Tibial nerve (tissue), 4 donors: ENCODE measurements at regions not wholly inside any gene's neighbourhood (a gene's known extent, or its start where the extent isn't known, plus 50 kb on each side); places are given as distances from the start of the nearest gene placed in this dataset.

ENCODE experiments used
- DNase-seq, 2 donors: peaks; one replicate each; pipeline ENCODE4 v3.0.0-alpha.2; 2019; ENCODE audit warnings: low spot score in 2 of 2
- H3K27ac ChIP-seq, 4 donors: fragments of 200-600 bp; sonication (generic) in 3 of 4; one replicate each; pipeline ENCODE4 v1.5.1; 2017 to 2019; ENCODE audit warnings: mild to moderate bottlenecking in 1 of 4
- H3K27me3 ChIP-seq, 2 donors: fragments of 200-600 bp; sonication (generic) in 1 of 2; one replicate each; pipeline versions ENCODE4 v1.5.1 to v1.6.0; 2017 to 2019
- H3K36me3 ChIP-seq, 3 donors: fragments of 200-600 bp; sonication (generic); one replicate each; pipeline ENCODE4 v1.5.1; 2018 to 2019
- H3K4me1 ChIP-seq, 4 donors: fragments of 200-600 bp; sonication (generic) in 3 of 4; one replicate each; pipeline ENCODE4 v1.5.1; 2017 to 2019
- H3K4me3 ChIP-seq, 4 donors: fragments of 200-600 bp; sonication (generic) in 3 of 4; one replicate each; pipeline ENCODE4 v1.5.1; 2017 to 2019; ENCODE audit warnings: mild to moderate bottlenecking in 1 of 4, moderate library complexity in 1 of 4
- H3K9me3 ChIP-seq, 4 donors: fragments of 200-600 bp; sonication (generic) in 3 of 4; one replicate each; pipeline ENCODE4 v1.5.1; 2017 to 2019
- EP300 ChIP-seq, 2 donors: sonication (generic); formaldehyde crosslinking; IDR thresholded peaks; one replicate each; pipeline ENCODE4 v1.6.1; 2017; ENCODE audit warnings: antibody characterized with exemption in 2 of 2, mild to moderate bottlenecking in 1 of 2
- POLR2A ChIP-seq, 2 donors: fragments of 450-650 bp; IDR thresholded peaks; one replicate each; pipeline ENCODE4 v1.6.1; 2017; ENCODE audit warnings: antibody characterized with exemption in 2 of 2, mild to moderate bottlenecking in 2 of 2, moderate library complexity in 2 of 2
- WGBS, 2 donors: methylation state at CpG; one replicate each; pipeline ENCODE4 v1.1.5; 2018; 5-methylcytosine and 5-hydroxymethylcytosine counted together
- TF ChIP-seq, protein P1 (sequence below), 5 experiments: fragments of 200-600 bp in 3 of 5; fragments of 450-650 bp in 2 of 5; sonication (generic) in 3 of 5; IDR thresholded peaks; one replicate each; pipeline ENCODE4 v1.5.1; 2016 to 2019; ENCODE audit warnings: antibody characterized with exemption in 5 of 5, mild to moderate bottlenecking in 3 of 5, moderate library complexity in 2 of 5

- Histone ChIP-seq H3K4me1 (no peaks in the 10 kb centered on the region), H3K4me3 (no peak overlapping the region), H3K27ac (no peak overlapping the region), H3K9me3 (no peaks in the 10 kb centered on the region), H3K27me3 (no peaks in the 10 kb centered on the region), H3K36me3 (no peaks in the 10 kb centered on the region)
- no peak for DNase-seq
- 55 to 67% methylated on average over 1 of the region's 1 CpG for WGBS, 2 donors
- TF ChIP-seq POLR2A (IDR thresholded peaks at IDR 0.05) (no peak), EP300 (IDR thresholded peaks at IDR 0.05) (no peak)
- TF ChIP-seq, protein P1, sequence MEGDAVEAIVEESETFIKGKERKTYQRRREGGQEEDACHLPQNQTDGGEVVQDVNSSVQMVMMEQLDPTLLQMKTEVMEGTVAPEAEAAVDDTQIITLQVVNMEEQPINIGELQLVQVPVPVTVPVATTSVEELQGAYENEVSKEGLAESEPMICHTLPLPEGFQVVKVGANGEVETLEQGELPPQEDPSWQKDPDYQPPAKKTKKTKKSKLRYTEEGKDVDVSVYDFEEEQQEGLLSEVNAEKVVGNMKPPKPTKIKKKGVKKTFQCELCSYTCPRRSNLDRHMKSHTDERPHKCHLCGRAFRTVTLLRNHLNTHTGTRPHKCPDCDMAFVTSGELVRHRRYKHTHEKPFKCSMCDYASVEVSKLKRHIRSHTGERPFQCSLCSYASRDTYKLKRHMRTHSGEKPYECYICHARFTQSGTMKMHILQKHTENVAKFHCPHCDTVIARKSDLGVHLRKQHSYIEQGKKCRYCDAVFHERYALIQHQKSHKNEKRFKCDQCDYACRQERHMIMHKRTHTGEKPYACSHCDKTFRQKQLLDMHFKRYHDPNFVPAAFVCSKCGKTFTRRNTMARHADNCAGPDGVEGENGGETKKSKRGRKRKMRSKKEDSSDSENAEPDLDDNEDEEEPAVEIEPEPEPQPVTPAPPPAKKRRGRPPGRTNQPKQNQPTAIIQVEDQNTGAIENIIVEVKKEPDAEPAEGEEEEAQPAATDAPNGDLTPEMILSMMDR (IDR thresholded peaks at IDR 0.05), result no peak
Observed at GRCh38 chr10:76721891-76722505, 915.6 kb downstream of the KCNMA1 start.

DNA sequence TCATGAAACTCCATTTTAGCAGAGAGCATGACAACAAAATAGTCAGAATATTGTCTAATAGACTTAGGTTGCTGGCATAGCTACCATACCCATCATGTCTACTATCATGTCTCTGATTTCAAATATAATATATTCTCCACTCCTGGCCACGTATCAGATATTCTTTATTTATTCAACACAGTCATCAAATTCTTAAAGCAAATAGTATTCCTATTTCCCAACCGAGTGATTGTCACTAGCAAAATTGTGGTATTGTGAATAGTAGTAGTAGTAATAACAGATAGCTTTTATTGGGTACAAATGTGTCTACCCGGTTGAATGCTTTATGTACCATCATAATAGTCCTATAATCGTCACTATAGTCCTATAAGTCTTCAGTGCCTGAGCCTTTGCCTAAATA lies 918.6 kb downstream of the KCNMA1 start:
- DNase-seq, result no peak
- TF ChIP-seq EP300 (IDR thresholded peaks at IDR 0.05) (no peak), POLR2A (IDR thresholded peaks at IDR 0.05) (no peak)
- TF ChIP-seq, protein P1 (IDR thresholded peaks at IDR 0.05), result no peak
- Histone ChIP-seq H3K36me3 (no peaks in the 10 kb centered on the region), H3K27ac (no peak overlapping the region), H3K27me3 (no peaks in the 10 kb centered on the region), H3K4me3 (no peak overlapping the region), H3K9me3 (no peaks in the 10 kb centered on the region), H3K4me1 (no peaks in the 10 kb centered on the region)
- 89 to 90% methylated on average over 4 of the region's 4 CpGs for WGBS, 2 donors

GRCh38 chr10:76717141-76717540 lies 920.5 kb downstream of the KCNMA1 start:
- DNase-seq, result no peak
- Histone ChIP-seq H3K4me3 (no peak overlapping the region), H3K27me3 (no peaks in the 10 kb centered on the region), H3K9me3 (no peaks in the 10 kb centered on the region), H3K36me3 (no peaks in the 10 kb centered on the region), H3K4me1 (no peaks in the 10 kb centered on the region), H3K27ac (no peak overlapping the region)
- 72 to 88% methylated on average over 1 of the region's 1 CpG for WGBS, 2 donors
- TF ChIP-seq EP300 (IDR thresholded peaks at IDR 0.05), result no peak
- TF ChIP-seq, protein P1 (IDR thresholded peaks at IDR 0.05), result no peak
- no peak for TF ChIP-seq POLR2A (IDR thresholded peaks at IDR 0.05)

DNA sequence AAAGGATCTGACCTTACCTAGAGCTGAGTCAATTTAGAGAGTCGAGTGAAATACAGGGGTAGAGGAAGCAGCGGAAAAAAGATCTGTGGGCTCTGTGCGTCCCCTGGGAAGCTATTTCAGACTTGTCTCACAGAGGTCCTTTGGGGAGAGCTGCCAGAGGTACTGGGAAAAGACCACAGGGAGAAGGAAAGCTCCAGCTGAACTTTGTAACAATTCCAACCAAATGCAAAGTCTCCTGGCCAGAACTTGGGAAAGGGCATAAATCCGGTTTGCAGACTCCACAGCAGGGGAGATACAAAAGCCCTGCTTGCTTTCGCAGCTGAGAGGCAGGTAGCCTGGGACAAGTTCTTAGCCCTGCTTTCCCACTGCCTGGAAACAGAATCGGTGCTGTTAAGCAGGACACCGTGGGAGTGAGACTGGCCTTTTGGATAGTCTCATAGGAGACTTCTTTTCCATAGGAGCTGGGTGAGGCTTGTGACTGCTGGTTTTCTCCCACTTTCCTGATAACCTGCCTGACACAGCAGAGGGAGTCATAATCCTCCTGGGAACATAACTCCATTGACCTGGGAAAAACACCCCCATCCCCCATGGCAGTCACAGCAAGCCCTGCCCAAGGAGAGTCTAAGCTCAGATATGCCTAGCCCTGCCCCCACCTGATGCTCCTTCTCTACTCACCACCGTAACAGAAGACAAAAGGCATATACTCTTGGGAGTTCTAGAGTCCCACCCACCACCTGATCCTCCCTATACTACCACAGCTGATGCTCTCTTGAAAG lies 926.2 kb downstream of the KCNMA1 start:
- H3K27ac ChIP-seq, result no peak overlapping the region
- H3K36me3 ChIP-seq, result no peaks in the 10 kb centered on the region
- no peaks in the 10 kb centered on the region for H3K27me3 ChIP-seq
- no peak overlapping the region for H3K4me3 ChIP-seq
- no peak for DNase-seq
- WGBS, 2 donors, result 72 to 75% methylated on average over 8 of the region's 8 CpGs
- peaks cover 0 to 15% (median 0%) of the 10 kb centered on the region in 4 donors for H3K9me3 ChIP-seq
- no peaks in the 10 kb centered on the region for H3K4me1 ChIP-seq
- TF ChIP-seq EP300 (IDR thresholded peaks at IDR 0.05) (no peak), POLR2A (IDR thresholded peaks at IDR 0.05) (no peak)
- TF ChIP-seq, protein P1 (IDR thresholded peaks at IDR 0.05), result no peak

DNA sequence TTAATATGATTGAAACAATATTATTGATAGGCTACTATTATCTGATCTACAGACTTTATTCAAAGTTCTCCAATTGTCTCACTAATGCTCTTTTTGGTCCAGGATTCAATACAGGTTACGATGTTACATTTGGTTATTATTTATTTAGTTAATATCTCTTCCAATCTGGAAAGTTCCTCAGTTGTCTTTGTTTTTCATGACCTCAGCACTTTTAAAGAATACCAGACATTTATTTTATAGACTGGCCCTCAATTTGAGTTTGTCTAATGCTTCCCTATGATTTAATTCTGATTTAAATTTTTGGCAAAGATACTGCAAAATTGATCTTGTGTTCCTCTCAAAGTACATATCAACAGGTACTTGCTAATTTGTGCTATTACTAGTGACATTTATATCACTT lies 937.4 kb downstream of the KCNMA1 start:
- Histone ChIP-seq H3K27ac (no peak overlapping the region), H3K27me3 (no peaks in the 10 kb centered on the region), H3K4me1 (no peaks in the 10 kb centered on the region), H3K9me3 (peaks cover 0 to 7% (median 2%) of the 10 kb centered on the region in 4 donors), H3K4me3 (no peak overlapping the region), H3K36me3 (no peaks in the 10 kb centered on the region)
- TF ChIP-seq, protein P1 (IDR thresholded peaks at IDR 0.05), result no peak
- no peak for TF ChIP-seq EP300 (IDR thresholded peaks at IDR 0.05)
- no peak for TF ChIP-seq POLR2A (IDR thresholded peaks at IDR 0.05)
- WGBS, 2 donors, result 98% methylated on average over 1 of the region's 1 CpG
- no peak for DNase-seq
